Liver (tissue), 8 donors: ENCODE measurements at regions not wholly inside any gene's neighbourhood (a gene's known extent, or its start where the extent isn't known, plus 50 kb on each side); places are given as distances from the start of the nearest gene placed in this dataset.

Source experiments
- DNase-seq: peaks from one replicate; pipeline ENCODE4 v3.0.0-alpha.2; 2017; ENCODE audit warnings: low spot score
- H3K27ac ChIP-seq, 2 donors: one replicate each; pipeline ENCODE4 v1.7.0; 2013; ENCODE audit warnings: inconsistent platforms in 2 of 2, low read length in 2 of 2, control low read depth in 1 of 2, low read depth in 1 of 2, mild to moderate bottlenecking in 1 of 2
- H3K27me3 ChIP-seq, 4 donors: one replicate each; pipeline versions ENCODE4 v1.6.1 to v1.7.0; 2013; ENCODE audit warnings: low read length in 3 of 4, inconsistent platforms in 1 of 4, mild to moderate bottlenecking in 1 of 4, moderate library complexity in 1 of 4; ENCODE audit not compliant: control insufficient read depth in 4 of 4, insufficient read depth in 4 of 4
- H3K36me3 ChIP-seq, 4 donors: one replicate each; pipeline versions ENCODE4 v1.6.1 to v1.7.0; 2013; ENCODE audit warnings: low read length in 3 of 4, mild to moderate bottlenecking in 3 of 4, low read depth in 1 of 4, moderate library complexity in 1 of 4; ENCODE audit not compliant: control insufficient read depth in 4 of 4, insufficient read depth in 3 of 4
- H3K4me1 ChIP-seq, 4 donors: one replicate each; pipeline versions ENCODE4 v1.6.1 to v1.7.0; 2013; ENCODE audit warnings: low read length in 3 of 4, mild to moderate bottlenecking in 3 of 4, moderate library complexity in 1 of 4; ENCODE audit not compliant: control insufficient read depth in 4 of 4, insufficient read depth in 4 of 4
- H3K4me3 ChIP-seq, 3 donors: one replicate each; pipeline versions ENCODE4 v1.6.1 to v1.7.0; 2013; ENCODE audit warnings: low read length in 3 of 3, control low read depth in 1 of 3, low read depth in 1 of 3, mild to moderate bottlenecking in 1 of 3
- H3K9ac ChIP-seq, 2 donors: one replicate each; pipeline ENCODE4 v1.7.0; 2013; ENCODE audit warnings: low read length in 2 of 2, mild to moderate bottlenecking in 2 of 2, moderate library complexity in 2 of 2, control low read depth in 1 of 2, low read depth in 1 of 2
- H3K9me3 ChIP-seq, 4 donors: one replicate each; pipeline versions ENCODE4 v1.6.1 to v1.7.0; 2013; ENCODE audit warnings: low read length in 3 of 4; ENCODE audit not compliant: control insufficient read depth in 4 of 4
- EGR1 ChIP-seq, 2 donors: IDR thresholded peaks; 2 replicates each; pipeline ENCODE4 v1.6.1; 2016 to 2018; ENCODE audit warnings: antibody characterized with exemption in 2 of 2, low read depth in 2 of 2
- FOXA1 ChIP-seq: IDR thresholded peaks from 2 replicates; pipeline ENCODE4 v1.6.1; 2016; ENCODE audit warnings: antibody characterized with exemption
- FOXA2 ChIP-seq: IDR thresholded peaks from 2 replicates; pipeline ENCODE4 v1.6.1; 2016; ENCODE audit warnings: antibody characterized with exemption
- GABPA ChIP-seq, 2 donors: IDR thresholded peaks in 1 of 2; conservative IDR thresholded peaks in 1 of 2; 2 replicates each; pipeline ENCODE4 v1.6.1; 2016; ENCODE audit warnings: antibody characterized with exemption in 2 of 2, mild to moderate bottlenecking in 1 of 2, moderate library complexity in 1 of 2
- HNF4A ChIP-seq, 2 donors: conservative IDR thresholded peaks; 2 replicates each; pipeline ENCODE4 v1.6.1; 2016; ENCODE audit warnings: antibody characterized with exemption in 2 of 2, mild to moderate bottlenecking in 2 of 2
- HNF4G ChIP-seq: IDR thresholded peaks from 2 replicates; pipeline ENCODE4 v1.6.1; 2016; ENCODE audit warnings: antibody characterized with exemption
- JUND ChIP-seq, 2 donors: IDR thresholded peaks; 2 replicates each; pipeline ENCODE4 v1.6.1; 2016; ENCODE audit warnings: antibody characterized with exemption in 2 of 2
- MAX ChIP-seq: IDR thresholded peaks from 2 replicates; pipeline ENCODE4 v1.6.1; 2016; ENCODE audit warnings: antibody characterized with exemption
- NR2F2 ChIP-seq: IDR thresholded peaks from 2 replicates; pipeline ENCODE4 v1.6.1; 2016; ENCODE audit warnings: antibody characterized with exemption
- RAD21 ChIP-seq, 2 donors: IDR thresholded peaks; 2 replicates each; pipeline ENCODE4 v1.6.1; 2016; ENCODE audit warnings: antibody characterized with exemption in 2 of 2, mild to moderate bottlenecking in 2 of 2
- RXRA ChIP-seq, 2 donors: IDR thresholded peaks; 2 replicates each; pipeline ENCODE4 v1.6.1; 2017 to 2018; ENCODE audit warnings: antibody characterized with exemption in 2 of 2, mild to moderate bottlenecking in 1 of 2
- SP1 ChIP-seq: IDR thresholded peaks from 2 replicates; pipeline ENCODE4 v1.6.1; 2018; ENCODE audit warnings: antibody characterized with exemption, mild to moderate bottlenecking
- TAF1 ChIP-seq: conservative IDR thresholded peaks from 2 replicates; pipeline ENCODE4 v1.6.1; 2016; ENCODE audit warnings: antibody characterized with exemption, mild to moderate bottlenecking
- YY1 ChIP-seq: IDR thresholded peaks from 2 replicates; pipeline ENCODE4 v1.6.1; 2016; ENCODE audit warnings: antibody characterized with exemption, mild to moderate bottlenecking
- ZBTB33 ChIP-seq: IDR thresholded peaks from 2 replicates; pipeline ENCODE4 v1.6.1; 2016; ENCODE audit warnings: antibody characterized with exemption
- WGBS: extraction: QIAGEN DNeasy Blood & Tissue Kit; methylation state at CpG from one replicate; pipeline ENCODE4 v1.1.7; 2013; 5-methylcytosine and 5-hydroxymethylcytosine counted together
- TF ChIP-seq, protein P1 (sequence below): IDR thresholded peaks from 2 replicates; pipeline ENCODE4 v1.6.1; 2016; ENCODE audit warnings: antibody characterized with exemption, mild to moderate bottlenecking
- TF ChIP-seq, protein P2 (sequence below): IDR thresholded peaks from 2 replicates; pipeline ENCODE4 v1.6.1; 2016; ENCODE audit warnings: antibody characterized with exemption
- TF ChIP-seq, protein P3 (sequence below): fragments of 150-350 bp; IDR thresholded peaks from 2 replicates; pipeline ENCODE4 v1.5.1; 2017; ENCODE audit warnings: improper control_type of control experiment, low read depth, low read length; ENCODE audit not compliant: missing input control
- donor health status: healthy.
- donor health status: healthy.
- donor health status: healthy.
- donor health status: healthy.
- donor health status: healthy.

DNA sequence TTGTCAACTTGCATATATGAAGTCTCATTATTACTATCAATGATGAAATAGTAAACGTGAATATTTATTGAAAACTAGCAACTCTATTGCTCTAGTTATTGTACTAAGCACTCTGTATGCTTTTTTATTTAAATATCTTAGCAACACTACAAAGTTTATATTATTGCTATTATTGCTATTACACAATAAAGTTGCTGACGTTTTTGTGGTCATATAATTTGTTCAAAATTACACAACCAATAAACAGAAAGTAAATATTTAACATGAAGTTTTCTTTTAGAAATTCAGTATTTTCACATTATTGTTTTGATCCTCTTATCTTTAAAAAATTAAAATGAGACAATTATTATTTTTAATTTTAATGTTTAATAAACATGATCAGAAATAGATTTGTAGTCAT, 1521.1 kb upstream of the PCDH7 start:
- Histone ChIP-seq H3K9me3 (peaks cover 0 to 2% (median under 1%) of the 10 kb centered on the region in 4 donors), H3K27ac (no peak overlapping the region), H3K4me1 (peaks cover 0 to 1% (median 0%) of the 10 kb centered on the region in 4 donors), H3K4me3 (no peak overlapping the region), H3K36me3 (no peaks in the 10 kb centered on the region), H3K27me3 (no peaks in the 10 kb centered on the region), H3K9ac (no peak overlapping the region)
- 38% methylated on average over 2 of the region's 2 CpGs for WGBS
- DNase-seq = no peak
- TF ChIP-seq, protein P1, sequence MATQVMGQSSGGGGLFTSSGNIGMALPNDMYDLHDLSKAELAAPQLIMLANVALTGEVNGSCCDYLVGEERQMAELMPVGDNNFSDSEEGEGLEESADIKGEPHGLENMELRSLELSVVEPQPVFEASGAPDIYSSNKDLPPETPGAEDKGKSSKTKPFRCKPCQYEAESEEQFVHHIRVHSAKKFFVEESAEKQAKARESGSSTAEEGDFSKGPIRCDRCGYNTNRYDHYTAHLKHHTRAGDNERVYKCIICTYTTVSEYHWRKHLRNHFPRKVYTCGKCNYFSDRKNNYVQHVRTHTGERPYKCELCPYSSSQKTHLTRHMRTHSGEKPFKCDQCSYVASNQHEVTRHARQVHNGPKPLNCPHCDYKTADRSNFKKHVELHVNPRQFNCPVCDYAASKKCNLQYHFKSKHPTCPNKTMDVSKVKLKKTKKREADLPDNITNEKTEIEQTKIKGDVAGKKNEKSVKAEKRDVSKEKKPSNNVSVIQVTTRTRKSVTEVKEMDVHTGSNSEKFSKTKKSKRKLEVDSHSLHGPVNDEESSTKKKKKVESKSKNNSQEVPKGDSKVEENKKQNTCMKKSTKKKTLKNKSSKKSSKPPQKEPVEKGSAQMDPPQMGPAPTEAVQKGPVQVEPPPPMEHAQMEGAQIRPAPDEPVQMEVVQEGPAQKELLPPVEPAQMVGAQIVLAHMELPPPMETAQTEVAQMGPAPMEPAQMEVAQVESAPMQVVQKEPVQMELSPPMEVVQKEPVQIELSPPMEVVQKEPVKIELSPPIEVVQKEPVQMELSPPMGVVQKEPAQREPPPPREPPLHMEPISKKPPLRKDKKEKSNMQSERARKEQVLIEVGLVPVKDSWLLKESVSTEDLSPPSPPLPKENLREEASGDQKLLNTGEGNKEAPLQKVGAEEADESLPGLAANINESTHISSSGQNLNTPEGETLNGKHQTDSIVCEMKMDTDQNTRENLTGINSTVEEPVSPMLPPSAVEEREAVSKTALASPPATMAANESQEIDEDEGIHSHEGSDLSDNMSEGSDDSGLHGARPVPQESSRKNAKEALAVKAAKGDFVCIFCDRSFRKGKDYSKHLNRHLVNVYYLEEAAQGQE = no peak
- TF ChIP-seq, protein P2, sequence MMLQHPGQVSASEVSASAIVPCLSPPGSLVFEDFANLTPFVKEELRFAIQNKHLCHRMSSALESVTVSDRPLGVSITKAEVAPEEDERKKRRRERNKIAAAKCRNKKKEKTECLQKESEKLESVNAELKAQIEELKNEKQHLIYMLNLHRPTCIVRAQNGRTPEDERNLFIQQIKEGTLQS = no peak
- TF ChIP-seq RXRA (IDR thresholded peaks at IDR 0.05) (no peak), HNF4A (conservative IDR thresholded peaks at IDR 0.05) (no peak), FOXA2 (no peak), RAD21 (IDR thresholded peaks at IDR 0.05) (no peak), ZBTB33 (no peak), NR2F2 (no peak), HNF4G (no peak), GABPA (IDR thresholded peaks at IDR 0.05 in 1 of 2, conservative IDR thresholded peaks at IDR 0.05 in 1 of 2) (no peak)
- TF ChIP-seq, protein P3, sequence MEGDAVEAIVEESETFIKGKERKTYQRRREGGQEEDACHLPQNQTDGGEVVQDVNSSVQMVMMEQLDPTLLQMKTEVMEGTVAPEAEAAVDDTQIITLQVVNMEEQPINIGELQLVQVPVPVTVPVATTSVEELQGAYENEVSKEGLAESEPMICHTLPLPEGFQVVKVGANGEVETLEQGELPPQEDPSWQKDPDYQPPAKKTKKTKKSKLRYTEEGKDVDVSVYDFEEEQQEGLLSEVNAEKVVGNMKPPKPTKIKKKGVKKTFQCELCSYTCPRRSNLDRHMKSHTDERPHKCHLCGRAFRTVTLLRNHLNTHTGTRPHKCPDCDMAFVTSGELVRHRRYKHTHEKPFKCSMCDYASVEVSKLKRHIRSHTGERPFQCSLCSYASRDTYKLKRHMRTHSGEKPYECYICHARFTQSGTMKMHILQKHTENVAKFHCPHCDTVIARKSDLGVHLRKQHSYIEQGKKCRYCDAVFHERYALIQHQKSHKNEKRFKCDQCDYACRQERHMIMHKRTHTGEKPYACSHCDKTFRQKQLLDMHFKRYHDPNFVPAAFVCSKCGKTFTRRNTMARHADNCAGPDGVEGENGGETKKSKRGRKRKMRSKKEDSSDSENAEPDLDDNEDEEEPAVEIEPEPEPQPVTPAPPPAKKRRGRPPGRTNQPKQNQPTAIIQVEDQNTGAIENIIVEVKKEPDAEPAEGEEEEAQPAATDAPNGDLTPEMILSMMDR = no peak

DNA sequence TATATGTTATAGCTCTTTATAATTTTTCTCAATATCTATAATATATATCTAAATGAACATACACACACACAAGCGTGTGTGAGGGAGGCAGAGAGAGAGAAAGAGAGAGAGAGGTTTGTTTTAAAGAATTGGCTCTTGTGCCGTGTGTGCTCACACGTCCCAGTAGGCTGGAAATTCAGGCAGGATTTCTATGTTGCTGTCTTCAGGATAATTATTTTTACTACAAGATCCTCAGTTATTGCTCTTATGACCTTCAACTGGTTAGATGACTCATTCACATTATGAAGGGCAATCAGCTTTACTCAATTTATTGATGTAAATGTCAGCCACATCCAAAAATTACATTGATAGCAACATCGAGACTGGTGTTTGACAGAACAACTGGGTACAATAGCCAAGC, 1520.7 kb upstream of the PCDH7 start:
- 75% methylated on average over 4 of the region's 4 CpGs for WGBS
- Histone ChIP-seq H3K27ac (no peak overlapping the region), H3K9me3 (peaks cover 0 to 2% (median under 1%) of the 10 kb centered on the region in 4 donors), H3K27me3 (no peaks in the 10 kb centered on the region), H3K9ac (no peak overlapping the region), H3K4me1 (peaks cover 0 to 1% (median 0%) of the 10 kb centered on the region in 4 donors), H3K4me3 (no peak overlapping the region), H3K36me3 (no peaks in the 10 kb centered on the region)
- no peak for DNase-seq
- no peak for TF ChIP-seq YY1
- no peak for TF ChIP-seq MAX
- TF ChIP-seq, protein P1 = no peak
- TF ChIP-seq RAD21 (IDR thresholded peaks at IDR 0.05) = no peak
- no peak for TF ChIP-seq HNF4A (conservative IDR thresholded peaks at IDR 0.05)
- TF ChIP-seq, protein P3 = no peak
- TF ChIP-seq, protein P2 = no peak
- TF ChIP-seq FOXA1 = no peak
- TF ChIP-seq GABPA (IDR thresholded peaks at IDR 0.05 in 1 of 2, conservative IDR thresholded peaks at IDR 0.05 in 1 of 2) = no peak
- TF ChIP-seq SP1 = no peak
- no peak for TF ChIP-seq RXRA (IDR thresholded peaks at IDR 0.05)
- TF ChIP-seq TAF1 = no peak
- no peak for TF ChIP-seq HNF4G
- no peak for TF ChIP-seq JUND (IDR thresholded peaks at IDR 0.05)
- TF ChIP-seq EGR1 (IDR thresholded peaks at IDR 0.05; ENCODE audit: low read depth in 2 of 2) = no peak
